IMR-90 (cell line): ENCODE measurements at regions not wholly inside any gene's neighbourhood (a gene's known extent, or its start where the extent isn't known, plus 50 kb on each side); places are given as distances from the start of the nearest gene placed in this dataset.

Experiments
- ATAC-seq: fragments of 200-7000 bp; cut with Tn5 transposase; 2 replicates; pipeline ENCODE4 v1.9.1; 2020; ENCODE audit warnings: low read depth, mild to moderate bottlenecking, moderate library complexity
- BruUV-seq: library from RNA; stranded (reverse); fragments of 400-500 nt; replicated peaks from 2 replicates; lab custom pipeline; 2021; lab: Mats Ljungman, UMichigan
- CTCF ChIA-PET: fragments of 300-600 bp; formaldehyde crosslinking; extraction: SDS; loops from one replicate; lab custom pipeline; 2021; ENCODE audit warnings: antibody characterized with exemption; lab: Yijun Ruan, JAX
- POLR2A ChIA-PET: fragments of 300-600 bp; sonication (Branson Sonifier 250); formaldehyde crosslinking; loops from one replicate; lab custom pipeline; 2022; ENCODE audit warnings: antibody characterized with exemption; ENCODE audit not compliant: unreplicated experiment; lab: Charles Lee
- DNase-seq: peaks from one replicate; pipeline ENCODE4 v3.0.0; 2013
- H2AFZ ChIP-seq: replicated peaks from 2 replicates; pipeline ENCODE3; 2013; ENCODE audit warnings: low read length, mild to moderate bottlenecking; ENCODE audit not compliant: poor library complexity
- H2AK5ac ChIP-seq: 2 replicates; pipeline ENCODE4 v1.6.1; 2013; ENCODE audit warnings: low read depth, low read length, inconsistent platforms
- H2AK9ac ChIP-seq: replicated peaks from 2 replicates; pipeline ENCODE3; 2013; ENCODE audit warnings: mild to moderate bottlenecking, low read depth, low read length, moderate library complexity; ENCODE audit not compliant: poor library complexity
- H2BK120ac ChIP-seq: 2 replicates; pipeline ENCODE4 v1.6.1; 2013; ENCODE audit warnings: low read depth, low read length, inconsistent platforms
- H2BK15ac ChIP-seq: 3 replicates; pipeline ENCODE4 v1.6.1; 2013; ENCODE audit warnings: low read depth, low read length, inconsistent platforms
- H2BK20ac ChIP-seq: 2 replicates; pipeline ENCODE4 v1.6.1; 2013; ENCODE audit warnings: low read depth, mild to moderate bottlenecking, inconsistent platforms, low read length, moderate library complexity
- H2BK5ac ChIP-seq: 2 replicates; pipeline ENCODE4 v1.6.1; 2013; ENCODE audit warnings: mild to moderate bottlenecking, low read depth, low read length, inconsistent platforms; ENCODE audit not compliant: poor library complexity, severe bottlenecking
- H3K14ac ChIP-seq: replicated peaks from 2 replicates; pipeline ENCODE4 v1.6.1; 2013; ENCODE audit warnings: low read depth, low read length, inconsistent platforms
- H3K18ac ChIP-seq: 2 replicates; pipeline ENCODE4 v1.6.1; 2013; ENCODE audit warnings: low read depth, low read length, control low read depth
- H3K23ac ChIP-seq: 2 replicates; pipeline ENCODE4 v1.6.1; 2013; ENCODE audit warnings: low read depth, low read length, inconsistent platforms
- H3K27ac ChIP-seq: 2 replicates; pipeline ENCODE4 v1.5.1; 2013; ENCODE audit warnings: mild to moderate bottlenecking, control low read depth, low read length; ENCODE audit not compliant: insufficient read depth
- H3K27me3 ChIP-seq: 2 replicates; pipeline ENCODE4 v1.6.1; 2013; ENCODE audit warnings: low read length; ENCODE audit not compliant: control insufficient read depth, insufficient read depth
- H3K36me3 ChIP-seq: 2 replicates; pipeline ENCODE4 v1.6.1; 2013; ENCODE audit warnings: low read length, mixed read lengths; ENCODE audit not compliant: control insufficient read depth, insufficient read depth
- H3K4ac ChIP-seq: 2 replicates; pipeline ENCODE4 v1.6.1; 2013; ENCODE audit warnings: low read depth, low read length, inconsistent platforms
- H3K4me1 ChIP-seq: 2 replicates; pipeline ENCODE4 v1.6.1; 2013; ENCODE audit warnings: low read length, mixed read lengths; ENCODE audit not compliant: control insufficient read depth, insufficient read depth
- H3K4me2 ChIP-seq: 2 replicates; pipeline ENCODE4 v1.6.1; 2013; ENCODE audit warnings: low read depth, mild to moderate bottlenecking, control low read depth, low read length, moderate library complexity
- H3K4me3 ChIP-seq: 2 replicates; pipeline ENCODE4 v1.5.1; 2013; ENCODE audit warnings: low read depth, mild to moderate bottlenecking, control low read depth, low read length, moderate library complexity; ENCODE audit not compliant: insufficient read depth
- H3K56ac ChIP-seq: 2 replicates; pipeline ENCODE4 v1.6.1; 2013; ENCODE audit warnings: low read length, inconsistent platforms; ENCODE audit not compliant: insufficient read depth; ENCODE audit errors: extremely low read depth
- H3K79me1 ChIP-seq, 2 experiments: 2 replicates each; pipeline ENCODE4 v1.6.1; 2013; ENCODE audit warnings: low read length in 2 of 2, inconsistent platforms in 1 of 2, low read depth in 1 of 2
- H3K9ac ChIP-seq: 2 replicates; pipeline ENCODE4 v1.6.1; 2013; ENCODE audit warnings: low read depth, low read length, control low read depth
- H3K9me1 ChIP-seq: 2 replicates; pipeline ENCODE4 v1.6.1; 2013; ENCODE audit warnings: low read length, inconsistent platforms; ENCODE audit not compliant: insufficient read depth
- H3K9me3 ChIP-seq: 2 replicates; pipeline ENCODE4 v1.6.1; 2013; ENCODE audit warnings: low read length; ENCODE audit not compliant: control insufficient read depth, insufficient read depth
- H4K20me1 ChIP-seq: 2 replicates; pipeline ENCODE4 v1.6.1; 2013; ENCODE audit warnings: low read length, inconsistent platforms; ENCODE audit not compliant: insufficient read depth
- H4K5ac ChIP-seq: 2 replicates; pipeline ENCODE4 v1.6.1; 2013; ENCODE audit warnings: mild to moderate bottlenecking, low read depth, low read length, control low read depth
- H4K8ac ChIP-seq, 2 experiments: 2 replicates each; pipeline ENCODE4 v1.6.1; 2013; ENCODE audit warnings: low read depth in 2 of 2, low read length in 2 of 2, control low read depth in 1 of 2, inconsistent platforms in 1 of 2
- H4K91ac ChIP-seq: 2 replicates; pipeline ENCODE4 v1.6.1; 2013; ENCODE audit warnings: low read depth, low read length, inconsistent platforms; ENCODE audit not compliant: insufficient read depth
- MAFK ChIP-seq: IDR thresholded peaks from 2 replicates; pipeline ENCODE4 v1.6.1; 2012; ENCODE audit warnings: low read depth, low read length, improper control_type of control experiment
- POLR2A ChIP-seq: IDR thresholded peaks from 2 replicates; pipeline ENCODE4 v1.6.1; 2012; ENCODE audit warnings: mild to moderate bottlenecking, low read depth, low read length
- WGBS, 2 experiments: methylation state at CpG; one replicate each; pipeline versions ENCODE4 v1.1.5 to v1.1.7; 2013; ENCODE audit warnings: missing lambda C conversion rate in 2 of 2; ENCODE audit not compliant: insufficient read length in 1 of 2; ENCODE audit errors: extremely low coverage in 2 of 2; 5-methylcytosine and 5-hydroxymethylcytosine counted together
- dilution Hi-C: fragments of 300-500 bp; cut with HindIII; formaldehyde crosslinking; loops from one replicate; pipeline ENCODE4 v1.14.3; 2018; ENCODE audit warnings: low sequenced_read_pairs; ENCODE audit not compliant: unreplicated experiment
- in situ Hi-C: fragments of 300-500 bp; cut with MboI; formaldehyde crosslinking; loops from 3 replicates; pipeline ENCODE4 v1.14.3; 2019; ENCODE audit warnings: low sequenced_read_pairs, inconsistent platforms, mixed read lengths
- intact Hi-C: fragments of 100-400 bp; cut with micrococcal nuclease; formaldehyde crosslinking; loops from 2 replicates; pipeline ENCODE4 v1.10.0; 2022
- TF ChIP-seq, protein P1 (sequence below): fragments of 150-350 bp; IDR thresholded peaks from 2 replicates; pipeline ENCODE4 v1.6.1; 2017; ENCODE audit warnings: mild to moderate bottlenecking, antibody characterized with exemption, low read length, low read depth

GRCh38 chr9:96023486-96023885, 148.0 kb downstream of the ERCC6L2 start:
- Histone ChIP-seq H4K5ac (no peak overlapping the region), H3K4me3 (no peak overlapping the region), H4K20me1 (0 out of 2 replicates have a peak, but pooled peaks cover 5% of the 10 kb centered on the region), H3K23ac (no peak overlapping the region), H3K27me3 (peaks cover 78% of the 10 kb centered on the region), H3K4me2 (no peak overlapping the region), H4K8ac (no peak overlapping the region), H3K4me1 (no peaks in the 10 kb centered on the region), H2AK9ac (no peak overlapping the region), H3K4ac (no peak overlapping the region), H3K36me3 (no peaks in the 10 kb centered on the region), H2BK5ac (no peak overlapping the region), H3K9ac (no peak overlapping the region), H3K18ac (no peak overlapping the region), H2BK15ac (no peak overlapping the region), H2BK120ac (no peak overlapping the region), H3K9me3 (peaks cover 5% of the 10 kb centered on the region; the same call in 1 of the 2 replicates), H3K79me1 (no peaks in the 10 kb centered on the region), H2BK20ac (no peak overlapping the region), H3K56ac (no peak overlapping the region), H3K27ac (no peak overlapping the region), H3K9me1 (no peaks in the 10 kb centered on the region; the same call in 1 of the 2 replicates), H2AFZ (no peak overlapping the region), H3K14ac (no peak overlapping the region), H4K91ac (no peak overlapping the region), H2AK5ac (no peak overlapping the region)
- TF ChIP-seq, protein P1, sequence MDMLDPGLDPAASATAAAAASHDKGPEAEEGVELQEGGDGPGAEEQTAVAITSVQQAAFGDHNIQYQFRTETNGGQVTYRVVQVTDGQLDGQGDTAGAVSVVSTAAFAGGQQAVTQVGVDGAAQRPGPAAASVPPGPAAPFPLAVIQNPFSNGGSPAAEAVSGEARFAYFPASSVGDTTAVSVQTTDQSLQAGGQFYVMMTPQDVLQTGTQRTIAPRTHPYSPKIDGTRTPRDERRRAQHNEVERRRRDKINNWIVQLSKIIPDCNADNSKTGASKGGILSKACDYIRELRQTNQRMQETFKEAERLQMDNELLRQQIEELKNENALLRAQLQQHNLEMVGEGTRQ: no peak
- TF ChIP-seq POLR2A (no peak), MAFK (no peak)
- WGBS, 2 experiments: no CpG with 5 or more reads among the region's 5 CpGs
- POLR2A ChIA-PET: no interaction called here
- intact Hi-C loops: loop anchor here (10.0 kb wide), 1 partner anchor 191 kb away; no protein-coding TSS in a partner anchor
- no peak for ATAC-seq
- dilution Hi-C loops: no loop called here
- no peak for DNase-seq
- BruUV-seq: no TSS peak
- CTCF ChIA-PET: no interaction called here
- in situ Hi-C loops: no loop called here
